Neural progenitor cell (in vitro differentiated cells): ENCODE measurements at regions not wholly inside any gene's neighbourhood (a gene's known extent, or its start where the extent isn't known, plus 50 kb on each side); places are given as distances from the start of the nearest gene placed in this dataset.

Experiments used
- DNase-seq: peaks from one replicate; pipeline ENCODE4 v3.0.0-alpha.2; 2016; ENCODE audit warnings: low spot score
- H2AFZ ChIP-seq: fragments of 200-600 bp; sonication (generic); replicated peaks from 2 replicates; pipeline ENCODE4 v1.6.1; 2016; ENCODE audit warnings: antibody characterized with exemption
- H3F3A ChIP-seq: fragments of 200-600 bp; sonication (generic); 2 replicates; pipeline ENCODE4 v1.6.1; 2016; ENCODE audit warnings: antibody characterized with exemption, low read depth
- H3K27ac ChIP-seq: fragments of 200-600 bp; sonication (generic); 2 replicates; pipeline ENCODE4 v1.5.1; 2016; ENCODE audit warnings: mild to moderate bottlenecking
- H3K27me3 ChIP-seq: fragments of 200-600 bp; sonication (generic); 2 replicates; pipeline ENCODE4 v1.6.1; 2016; ENCODE audit warnings: mild to moderate bottlenecking, moderate library complexity
- H3K36me3 ChIP-seq: fragments of 200-600 bp; sonication (generic); 2 replicates; pipeline ENCODE4 v1.5.1; 2016
- H3K4me1 ChIP-seq: fragments of 200-600 bp; sonication (generic); 2 replicates; pipeline ENCODE4 v1.6.1; 2016; ENCODE audit warnings: mixed run types
- H3K4me2 ChIP-seq: fragments of 200-600 bp; sonication (generic); 2 replicates; pipeline ENCODE4 v1.6.1; 2016
- H3K4me3 ChIP-seq: fragments of 200-600 bp; sonication (generic); 2 replicates; pipeline ENCODE4 v1.5.1; 2016
- H3K79me2 ChIP-seq: fragments of 200-600 bp; sonication (generic); 2 replicates; pipeline ENCODE4 v1.6.1; 2016; ENCODE audit warnings: low read depth
- H3K9ac ChIP-seq: fragments of 200-600 bp; sonication (generic); 2 replicates; pipeline ENCODE4 v1.6.1; 2016
- H3K9me3 ChIP-seq: fragments of 200-600 bp; sonication (generic); 2 replicates; pipeline ENCODE4 v1.5.1; 2016; ENCODE audit warnings: low read depth
- H4K20me1 ChIP-seq: fragments of 200-600 bp; sonication (generic); 2 replicates; pipeline ENCODE4 v1.6.1; 2016; ENCODE audit warnings: low read depth
- H3K27ac Mint-ChIP-seq: 3 replicates; pipeline ENCODE4 v1.8.0; 2021; ENCODE audit warnings: mixed read lengths
- H3K27me3 Mint-ChIP-seq: 2 replicates; pipeline ENCODE4 v1.8.0; 2022; ENCODE audit warnings: low read depth, mild to moderate bottlenecking, inconsistent platforms, moderate library complexity, mixed read lengths; ENCODE audit not compliant: insufficient read depth
- H3K36me3 Mint-ChIP-seq: 3 replicates; pipeline ENCODE4 v1.8.0; 2021; ENCODE audit warnings: mixed read lengths
- H3K4me1 Mint-ChIP-seq: 3 replicates; pipeline ENCODE4 v1.8.0; 2021; ENCODE audit warnings: mixed read lengths
- H3K4me3 Mint-ChIP-seq: 3 replicates; pipeline ENCODE4 v1.8.0; 2021; ENCODE audit warnings: mild to moderate bottlenecking, moderate library complexity, mixed read lengths
- H3K9me3 Mint-ChIP-seq: 3 replicates; pipeline ENCODE4 v1.8.0; 2020; ENCODE audit warnings: mixed read lengths
- EZH2 ChIP-seq: fragments of 200-600 bp; sonication (generic); IDR thresholded peaks from 2 replicates; pipeline ENCODE4 v1.6.1; 2017; ENCODE audit warnings: antibody characterized with exemption, mild to moderate bottlenecking, moderate library complexity
- EZH2phosphoT487 ChIP-seq: fragments of 200-600 bp; sonication (generic); IDR thresholded peaks from 2 replicates; pipeline ENCODE4 v1.6.1; 2017; ENCODE audit warnings: antibody characterized with exemption
- TF ChIP-seq, protein P1 (sequence below): fragments of 200-600 bp; sonication (generic); IDR thresholded peaks from 2 replicates; pipeline ENCODE4 v1.5.1; 2017; ENCODE audit warnings: antibody characterized with exemption, mild to moderate bottlenecking

DNA sequence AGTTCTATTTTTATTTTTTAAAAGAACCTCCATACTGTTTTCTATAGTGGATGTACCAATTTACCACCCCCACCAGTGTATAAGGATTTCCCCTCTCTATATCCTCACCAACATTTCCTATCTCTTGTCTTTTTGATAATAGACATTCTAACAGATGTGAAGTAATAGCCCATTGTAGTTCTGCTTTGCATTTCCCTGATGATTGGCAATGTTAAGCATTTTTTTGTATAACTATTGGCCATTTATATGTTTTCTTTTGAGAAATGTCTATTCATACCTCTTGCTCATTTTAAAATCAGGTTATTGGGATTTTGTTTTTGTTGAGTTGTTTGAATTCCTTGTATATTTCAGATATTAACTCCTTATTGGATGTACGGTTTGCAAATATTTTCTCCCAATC, 251.1 kb upstream of the HTR2C start:
- no peaks in the 10 kb centered on the region for H3K27me3 ChIP-seq
- no peaks in the 10 kb centered on the region for H3K79me2 ChIP-seq
- H3K4me3 Mint-ChIP-seq = no peak overlapping the region
- no peak overlapping the region for H3K27ac Mint-ChIP-seq
- H3K4me1 ChIP-seq = no peaks in the 10 kb centered on the region
- DNase-seq = no peak
- H3K9me3 ChIP-seq = peaks cover 10% of the 10 kb centered on the region
- no peak overlapping the region for H3K4me2 ChIP-seq
- TF ChIP-seq, protein P1, sequence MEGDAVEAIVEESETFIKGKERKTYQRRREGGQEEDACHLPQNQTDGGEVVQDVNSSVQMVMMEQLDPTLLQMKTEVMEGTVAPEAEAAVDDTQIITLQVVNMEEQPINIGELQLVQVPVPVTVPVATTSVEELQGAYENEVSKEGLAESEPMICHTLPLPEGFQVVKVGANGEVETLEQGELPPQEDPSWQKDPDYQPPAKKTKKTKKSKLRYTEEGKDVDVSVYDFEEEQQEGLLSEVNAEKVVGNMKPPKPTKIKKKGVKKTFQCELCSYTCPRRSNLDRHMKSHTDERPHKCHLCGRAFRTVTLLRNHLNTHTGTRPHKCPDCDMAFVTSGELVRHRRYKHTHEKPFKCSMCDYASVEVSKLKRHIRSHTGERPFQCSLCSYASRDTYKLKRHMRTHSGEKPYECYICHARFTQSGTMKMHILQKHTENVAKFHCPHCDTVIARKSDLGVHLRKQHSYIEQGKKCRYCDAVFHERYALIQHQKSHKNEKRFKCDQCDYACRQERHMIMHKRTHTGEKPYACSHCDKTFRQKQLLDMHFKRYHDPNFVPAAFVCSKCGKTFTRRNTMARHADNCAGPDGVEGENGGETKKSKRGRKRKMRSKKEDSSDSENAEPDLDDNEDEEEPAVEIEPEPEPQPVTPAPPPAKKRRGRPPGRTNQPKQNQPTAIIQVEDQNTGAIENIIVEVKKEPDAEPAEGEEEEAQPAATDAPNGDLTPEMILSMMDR = no peak
- TF ChIP-seq EZH2 = no peak
- no peak for TF ChIP-seq EZH2phosphoT487
- H4K20me1 ChIP-seq = no peaks in the 10 kb centered on the region
- no peak overlapping the region for H2AFZ ChIP-seq
- H3K9me3 Mint-ChIP-seq = peaks cover 9% of the 10 kb centered on the region
- H3K4me3 ChIP-seq = no peak overlapping the region
- H3K4me1 Mint-ChIP-seq = no peaks in the 10 kb centered on the region
- no peak overlapping the region for H3K9ac ChIP-seq
- H3K36me3 Mint-ChIP-seq = no peaks in the 10 kb centered on the region
- H3K27me3 Mint-ChIP-seq = no peaks in the 10 kb centered on the region
- H3F3A ChIP-seq = peaks cover 17% of the 10 kb centered on the region
- H3K36me3 ChIP-seq = no peaks in the 10 kb centered on the region
- H3K27ac ChIP-seq = no peak overlapping the region

- no peak overlapping the region for H3K27ac Mint-ChIP-seq
- TF ChIP-seq, protein P1 = no peak
- TF ChIP-seq EZH2 = no peak
- no peak for TF ChIP-seq EZH2phosphoT487
- Histone ChIP-seq H3K4me2 (no peak overlapping the region), H3K9ac (no peak overlapping the region), H3K79me2 (no peaks in the 10 kb centered on the region), H3K27me3 (no peaks in the 10 kb centered on the region), H4K20me1 (no peaks in the 10 kb centered on the region), H3K27ac (no peak overlapping the region), H3F3A (peaks cover 17% of the 10 kb centered on the region), H2AFZ (no peak overlapping the region), H3K9me3 (peaks cover 10% of the 10 kb centered on the region), H3K4me1 (no peaks in the 10 kb centered on the region), H3K36me3 (no peaks in the 10 kb centered on the region), H3K4me3 (no peak overlapping the region)
- H3K27me3 Mint-ChIP-seq = no peaks in the 10 kb centered on the region
- no peak for DNase-seq
- H3K4me3 Mint-ChIP-seq = no peak overlapping the region
- H3K36me3 Mint-ChIP-seq = no peaks in the 10 kb centered on the region
- H3K9me3 Mint-ChIP-seq = peaks cover 9% of the 10 kb centered on the region
- no peaks in the 10 kb centered on the region for H3K4me1 Mint-ChIP-seq
Observed at GRCh38 chrX:114334473-114334982, 249.4 kb upstream of the HTR2C start.

GRCh38 chrX:114338870-114339269, 245.0 kb upstream of the HTR2C start:
- no peaks in the 10 kb centered on the region for H3K79me2 ChIP-seq
- no peak overlapping the region for H3K27ac Mint-ChIP-seq
- no peaks in the 10 kb centered on the region for H3K27me3 Mint-ChIP-seq
- H3K4me2 ChIP-seq = no peak overlapping the region
- H3K4me1 ChIP-seq = no peaks in the 10 kb centered on the region
- H3K27ac ChIP-seq = no peak overlapping the region
- no peak overlapping the region for H3K4me3 ChIP-seq
- no peak overlapping the region for H3K4me3 Mint-ChIP-seq
- DNase-seq = no peak
- H3K9ac ChIP-seq = no peak overlapping the region
- no peaks in the 10 kb centered on the region for H3K9me3 ChIP-seq
- peaks cover 5% of the 10 kb centered on the region for H3K9me3 Mint-ChIP-seq
- no peak overlapping the region for H2AFZ ChIP-seq
- H3K36me3 ChIP-seq = no peaks in the 10 kb centered on the region
- TF ChIP-seq EZH2 (no peak), EZH2phosphoT487 (no peak)
- TF ChIP-seq, protein P1 = no peak
- no peaks in the 10 kb centered on the region for H3K27me3 ChIP-seq
- H3F3A ChIP-seq = no peaks in the 10 kb centered on the region
- no peaks in the 10 kb centered on the region for H4K20me1 ChIP-seq
- H3K4me1 Mint-ChIP-seq = no peaks in the 10 kb centered on the region
- H3K36me3 Mint-ChIP-seq = no peaks in the 10 kb centered on the region
